ENCODE measurements at regions not wholly inside any gene's neighbourhood (a gene's known extent, or its start where the extent isn't known, plus 50 kb on each side); places are given as distances from the start of the nearest gene placed in this dataset.
A peak's percentile ranks its signal among the peaks of the same experiment; 100 is the strongest.

DNA sequence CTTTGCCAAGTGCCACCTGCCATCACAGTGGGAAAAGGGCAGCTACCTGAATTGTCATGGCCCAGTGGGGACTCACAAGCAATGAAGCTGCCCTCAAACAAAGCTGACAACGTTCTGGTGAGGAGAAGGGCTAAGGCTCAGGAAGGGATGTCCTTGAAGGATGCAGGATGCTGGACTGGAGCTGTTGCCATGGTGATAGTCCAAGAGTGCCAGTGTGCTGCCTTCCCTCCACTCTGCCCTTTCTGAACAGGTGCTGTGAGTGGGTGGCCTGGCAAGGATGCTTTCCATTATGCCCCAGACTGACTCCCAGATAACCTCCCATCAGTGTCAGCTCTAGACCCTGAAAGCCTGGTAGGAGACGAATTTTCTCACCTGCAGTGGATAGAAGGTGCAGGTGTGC lies 137.8 kb upstream of the GYPC start (continued):
- TF ChIP-seq, protein P1, sequence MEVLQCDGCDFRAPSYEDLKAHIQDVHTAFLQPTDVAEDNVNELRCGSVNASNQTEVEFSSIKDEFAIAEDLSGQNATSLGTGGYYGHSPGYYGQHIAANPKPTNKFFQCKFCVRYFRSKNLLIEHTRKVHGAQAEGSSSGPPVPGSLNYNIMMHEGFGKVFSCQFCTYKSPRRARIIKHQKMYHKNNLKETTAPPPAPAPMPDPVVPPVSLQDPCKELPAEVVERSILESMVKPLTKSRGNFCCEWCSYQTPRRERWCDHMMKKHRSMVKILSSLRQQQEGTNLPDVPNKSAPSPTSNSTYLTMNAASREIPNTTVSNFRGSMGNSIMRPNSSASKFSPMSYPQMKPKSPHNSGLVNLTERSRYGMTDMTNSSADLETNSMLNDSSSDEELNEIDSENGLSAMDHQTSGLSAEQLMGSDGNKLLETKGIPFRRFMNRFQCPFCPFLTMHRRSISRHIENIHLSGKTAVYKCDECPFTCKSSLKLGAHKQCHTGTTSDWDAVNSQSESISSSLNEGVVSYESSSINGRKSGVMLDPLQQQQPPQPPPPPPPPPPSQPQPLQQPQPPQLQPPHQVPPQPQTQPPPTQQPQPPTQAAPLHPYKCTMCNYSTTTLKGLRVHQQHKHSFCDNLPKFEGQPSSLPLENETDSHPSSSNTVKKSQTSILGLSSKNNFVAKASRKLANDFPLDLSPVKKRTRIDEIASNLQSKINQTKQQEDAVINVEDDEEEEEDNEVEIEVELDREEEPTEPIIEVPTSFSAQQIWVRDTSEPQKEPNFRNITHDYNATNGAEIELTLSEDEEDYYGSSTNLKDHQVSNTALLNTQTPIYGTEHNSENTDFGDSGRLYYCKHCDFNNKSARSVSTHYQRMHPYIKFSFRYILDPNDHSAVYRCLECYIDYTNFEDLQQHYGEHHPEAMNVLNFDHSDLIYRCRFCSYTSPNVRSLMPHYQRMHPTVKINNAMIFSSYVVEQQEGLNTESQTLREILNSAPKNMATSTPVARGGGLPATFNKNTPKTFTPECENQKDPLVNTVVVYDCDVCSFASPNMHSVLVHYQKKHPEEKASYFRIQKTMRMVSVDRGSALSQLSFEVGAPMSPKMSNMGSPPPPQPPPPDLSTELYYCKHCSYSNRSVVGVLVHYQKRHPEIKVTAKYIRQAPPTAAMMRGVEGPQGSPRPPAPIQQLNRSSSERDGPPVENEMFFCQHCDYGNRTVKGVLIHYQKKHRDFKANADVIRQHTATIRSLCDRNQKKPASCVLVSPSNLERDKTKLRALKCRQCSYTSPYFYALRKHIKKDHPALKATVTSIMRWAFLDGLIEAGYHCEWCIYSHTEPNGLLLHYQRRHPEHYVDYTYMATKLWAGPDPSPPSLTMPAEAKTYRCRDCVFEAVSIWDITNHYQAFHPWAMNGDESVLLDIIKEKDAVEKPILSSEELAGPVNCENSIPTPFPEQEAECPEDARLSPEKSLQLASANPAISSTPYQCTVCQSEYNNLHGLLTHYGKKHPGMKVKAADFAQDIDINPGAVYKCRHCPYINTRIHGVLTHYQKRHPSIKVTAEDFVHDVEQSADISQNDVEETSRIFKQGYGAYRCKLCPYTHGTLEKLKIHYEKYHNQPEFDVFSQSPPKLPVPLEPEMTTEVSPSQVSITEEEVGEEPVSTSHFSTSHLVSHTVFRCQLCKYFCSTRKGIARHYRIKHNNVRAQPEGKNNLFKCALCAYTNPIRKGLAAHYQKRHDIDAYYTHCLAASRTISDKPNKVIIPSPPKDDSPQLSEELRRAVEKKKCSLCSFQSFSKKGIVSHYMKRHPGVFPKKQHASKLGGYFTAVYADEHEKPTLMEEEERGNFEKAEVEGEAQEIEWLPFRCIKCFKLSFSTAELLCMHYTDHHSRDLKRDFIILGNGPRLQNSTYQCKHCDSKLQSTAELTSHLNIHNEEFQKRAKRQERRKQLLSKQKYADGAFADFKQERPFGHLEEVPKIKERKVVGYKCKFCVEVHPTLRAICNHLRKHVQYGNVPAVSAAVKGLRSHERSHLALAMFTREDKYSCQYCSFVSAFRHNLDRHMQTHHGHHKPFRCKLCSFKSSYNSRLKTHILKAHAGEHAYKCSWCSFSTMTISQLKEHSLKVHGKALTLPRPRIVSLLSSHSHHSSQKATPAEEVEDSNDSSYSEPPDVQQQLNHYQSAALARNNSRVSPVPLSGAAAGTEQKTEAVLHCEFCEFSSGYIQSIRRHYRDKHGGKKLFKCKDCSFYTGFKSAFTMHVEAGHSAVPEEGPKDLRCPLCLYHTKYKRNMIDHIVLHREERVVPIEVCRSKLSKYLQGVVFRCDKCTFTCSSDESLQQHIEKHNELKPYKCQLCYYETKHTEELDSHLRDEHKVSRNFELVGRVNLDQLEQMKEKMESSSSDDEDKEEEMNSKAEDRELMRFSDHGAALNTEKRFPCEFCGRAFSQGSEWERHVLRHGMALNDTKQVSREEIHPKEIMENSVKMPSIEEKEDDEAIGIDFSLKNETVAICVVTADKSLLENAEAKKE (CRISPR knock-in tag; IDR thresholded peaks at IDR 0.05), result no peak
- TF ChIP-seq ZNF331 (CRISPR knock-in tag; IDR thresholded peaks at IDR 0.05; ENCODE audit: low read depth), result no peak

DNA sequence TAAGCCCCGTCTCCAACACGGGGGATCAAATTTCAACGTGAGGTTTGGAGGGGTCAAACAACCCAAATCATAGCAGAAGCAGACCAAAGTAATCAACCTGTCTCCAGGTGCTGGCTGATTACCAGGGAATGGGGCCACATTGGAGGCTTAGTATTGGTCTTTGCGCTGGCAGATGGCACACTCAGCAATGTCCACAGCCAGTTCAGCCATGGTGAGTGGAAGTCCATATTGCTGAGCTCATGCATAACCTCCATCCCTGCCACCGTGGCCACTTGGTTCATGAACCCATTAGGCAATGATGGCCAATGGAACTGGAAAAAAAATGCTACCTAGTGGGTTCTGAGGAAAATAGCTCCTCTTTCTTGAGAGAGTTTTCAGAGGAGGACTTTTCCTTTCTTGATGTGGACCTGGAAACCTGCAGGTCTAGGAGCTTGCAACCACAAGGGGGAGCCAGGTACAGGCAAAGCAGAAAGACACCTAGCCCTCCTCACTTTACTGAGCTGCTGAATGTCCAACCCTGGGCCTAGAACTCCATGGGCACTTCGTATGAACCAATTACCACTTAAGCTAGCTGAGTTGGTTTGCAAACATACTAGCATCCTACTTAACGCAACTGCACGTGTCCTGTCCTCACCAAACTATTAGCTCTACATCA lies 128.0 kb upstream of the GYPC start:
- Histone ChIP-seq H3K4me1 (ENCODE audit: insufficient read depth) (no peaks in the 10 kb centered on the region), H4K20me1 (replicated peaks; ENCODE audit: insufficient read depth) (no peaks in the 10 kb centered on the region), H3K4me3 (no peak overlapping the region), H3K79me2 (replicated peaks; ENCODE audit: insufficient read depth) (no peaks in the 10 kb centered on the region), H3K27me3 (ENCODE audit: insufficient read depth) (no peaks in the 10 kb centered on the region), H2AFZ (no peak overlapping the region; the same call in 1 of the 2 replicates), H3K9me2 (ENCODE audit: insufficient read depth) (no peaks in the 10 kb centered on the region), H3K4me2 (no peak overlapping the region), H3F3A (replicated peaks; ENCODE audit: low read depth) (no peaks in the 10 kb centered on the region), H3K36me3 (ENCODE audit: insufficient read depth) (peaks cover 2% of the 10 kb centered on the region; the same call in 1 of the 2 replicates), H3K27ac (ENCODE audit: low read depth) (no peak overlapping the region)
- DNase-seq (ENCODE audit: low spot score) (peak; percentile 81), ATAC-seq (peak; percentile 92)
- no peak overlapping the region for H3K27ac Mint-ChIP-seq
- H3K4me3 Mint-ChIP-seq, result no peak overlapping the region
- no peaks in the 10 kb centered on the region for H3K27me3 Mint-ChIP-seq (ENCODE audit: insufficient read depth, low read depth, poor library complexity)
- TF ChIP-seq CTCF (conservative IDR thresholded peaks at IDR 0.05; ENCODE audit: low read depth in 2 of 2) (peak; percentile 71 to 85), NANOG (IDR thresholded peaks at IDR 0.05; ENCODE audit: borderline replicate concordance) (no peak)
- no peaks in the 10 kb centered on the region for H3K4me1 Mint-ChIP-seq
- no peaks in the 10 kb centered on the region for H3K36me3 Mint-ChIP-seq (ENCODE audit: low read depth)
- H3K9me3 Mint-ChIP-seq, result no peaks in the 10 kb centered on the region; the same call in 2 of the 3 replicates
